Stimulated activated CD4-positive, alpha-beta T cell treated with anti-CD3 and anti-CD28 coated beads, TNF-alpha, amount 100 ng/mL, for 1 hour (primary cell): ENCODE measurements at regions not wholly inside any gene's neighbourhood (a gene's known extent, or its start where the extent isn't known, plus 50 kb on each side); places are given as distances from the start of the nearest gene placed in this dataset.
"Not testable (repeated sequence)": the region's sequence is repeated elsewhere in the genome, so short reads cannot be mapped to it uniquely, and the experiment has no call there.

ENCODE experiments used
- DNase-seq, 3 donors: peaks; one replicate each; pipeline ENCODE4 v3.0.0-alpha.2; 2020; ENCODE audit warnings: low read depth in 3 of 3, low spot score in 1 of 3

DNA sequence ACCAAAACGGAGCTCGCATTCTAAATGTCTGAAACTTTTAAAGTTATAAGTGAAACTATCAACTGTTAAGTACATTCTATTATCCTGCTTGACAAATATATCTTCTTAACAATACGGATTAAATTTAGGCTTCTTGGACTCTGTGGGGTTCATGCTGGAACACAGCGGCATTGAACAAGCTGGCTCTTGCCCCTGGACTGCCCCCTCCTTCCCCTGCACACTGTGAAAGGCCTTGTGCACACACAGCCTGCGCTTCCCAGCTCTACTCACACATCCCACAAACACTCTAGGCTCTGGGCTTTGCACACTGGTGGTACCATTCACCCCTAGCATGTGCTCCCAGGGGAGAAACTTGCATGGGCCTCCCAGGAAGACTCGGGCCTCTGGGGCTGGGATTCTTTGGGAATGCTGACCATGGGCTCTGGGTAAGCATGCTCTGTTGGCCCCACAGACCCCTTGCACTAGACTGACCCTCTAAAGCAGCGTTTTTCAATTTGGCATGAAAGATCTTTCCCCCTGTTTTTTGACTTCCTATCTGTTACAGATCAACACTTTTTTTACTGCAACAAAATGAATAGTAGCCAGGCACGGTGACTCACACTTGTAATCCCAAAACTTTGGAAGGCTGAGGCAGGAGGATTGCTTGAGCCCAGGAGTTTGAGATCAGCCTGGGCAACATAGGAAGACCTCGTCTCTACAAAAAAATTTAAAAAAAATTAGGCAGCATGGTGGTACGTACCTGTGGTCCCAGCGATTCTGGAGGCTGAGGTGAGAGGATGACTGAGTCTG is 96.2 kb upstream of the CPM start:
- DNase-seq, result no peak

GRCh38 chr12:69030321-69030720 is 97.3 kb upstream of the CPM start:
- no peak for DNase-seq

GRCh38 chr12:69036533-69036932 is 103.6 kb upstream of the CPM start:
- no peak for DNase-seq

GRCh38 chr12:69036999-69037398 is 104.0 kb upstream of the CPM start:
- DNase-seq, result no peak

DNA sequence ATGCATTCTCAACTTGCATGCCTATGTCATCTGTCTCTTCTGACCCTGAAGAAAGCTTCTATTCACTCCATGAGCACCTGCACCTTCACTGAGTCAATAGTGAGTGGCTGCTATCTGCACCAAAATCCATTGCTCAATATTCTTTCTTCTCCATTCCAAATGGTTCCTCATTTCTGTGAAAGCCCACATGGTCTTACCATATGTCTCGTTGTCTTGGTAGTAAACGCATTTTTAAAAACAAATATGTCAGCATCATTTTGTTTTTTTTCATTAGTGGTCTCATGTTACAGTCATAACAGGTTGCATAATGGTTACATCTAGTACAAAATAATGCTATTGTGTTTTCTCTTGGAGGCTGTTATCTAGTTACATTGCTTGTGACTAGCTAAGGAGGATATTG is 106.9 kb upstream of the CPM start:
- no peak for DNase-seq

- no peak for DNase-seq
Observed at GRCh38 chr12:69042557-69042956, 109.6 kb upstream of the CPM start.

DNA sequence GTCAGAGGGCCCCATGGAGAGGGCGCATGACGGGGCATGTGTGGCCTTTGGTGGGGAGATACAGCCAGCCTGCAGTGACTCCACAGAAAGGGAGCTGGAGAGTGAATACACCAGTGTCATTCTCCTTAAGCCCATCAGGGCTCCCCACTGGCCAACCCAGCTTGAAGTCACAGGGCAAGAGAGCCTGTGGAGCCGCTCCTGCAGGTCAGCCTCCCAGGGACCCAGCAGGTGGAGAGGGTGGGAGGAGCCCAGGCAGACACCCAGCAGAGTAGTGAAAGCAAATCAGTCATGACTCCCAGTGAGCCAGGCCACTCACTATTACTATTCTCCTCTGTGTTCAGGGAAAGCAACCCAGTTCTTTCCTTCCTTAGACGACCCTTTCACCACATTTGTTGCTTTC is 110.0 kb upstream of the CPM start:
- DNase-seq, result no peak

DNA sequence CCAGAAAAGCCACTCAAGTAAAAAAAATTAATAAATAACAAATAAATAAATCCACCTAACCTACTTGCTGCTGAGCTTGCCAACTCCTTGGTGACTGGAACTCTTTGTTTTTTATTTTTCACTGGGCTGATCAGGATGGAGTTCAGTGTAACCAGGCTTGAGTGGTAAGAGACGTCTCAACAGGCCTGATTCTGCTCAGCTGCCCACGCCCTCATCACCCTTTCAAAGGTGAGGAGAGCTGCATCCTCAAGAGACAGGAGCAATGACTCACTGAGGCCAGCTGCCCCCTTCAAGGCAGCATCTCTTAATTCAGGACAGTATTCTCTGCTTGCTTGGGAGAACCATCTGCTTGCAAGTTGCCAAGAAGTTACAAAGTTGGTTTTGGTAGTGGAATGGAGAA is 111.9 kb upstream of the CPM start:
- no peak for DNase-seq

- DNase-seq, result no peak
Observed at GRCh38 chr12:69045430-69045829, 112.5 kb upstream of the CPM start.

DNA sequence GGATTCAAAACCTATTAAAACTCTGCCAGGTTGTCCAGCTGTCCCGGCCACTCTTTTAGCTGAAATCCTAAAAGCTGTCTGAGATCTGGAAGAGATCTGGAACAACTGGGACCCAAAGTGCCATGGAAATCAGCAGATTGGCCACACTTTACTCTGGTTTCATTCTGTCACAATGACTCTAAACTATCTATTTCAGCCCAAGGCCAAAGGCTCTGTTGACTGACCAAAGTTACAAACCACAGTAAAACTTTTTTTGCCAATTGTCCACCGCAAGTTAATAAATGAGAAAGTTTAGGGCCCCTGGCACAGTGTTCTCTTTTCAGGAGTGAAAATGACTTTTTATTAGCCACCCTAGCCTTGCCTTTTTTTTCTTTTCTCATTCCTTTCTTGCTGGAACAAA is 113.4 kb upstream of the CPM start:
- DNase-seq, result no peak

DNA sequence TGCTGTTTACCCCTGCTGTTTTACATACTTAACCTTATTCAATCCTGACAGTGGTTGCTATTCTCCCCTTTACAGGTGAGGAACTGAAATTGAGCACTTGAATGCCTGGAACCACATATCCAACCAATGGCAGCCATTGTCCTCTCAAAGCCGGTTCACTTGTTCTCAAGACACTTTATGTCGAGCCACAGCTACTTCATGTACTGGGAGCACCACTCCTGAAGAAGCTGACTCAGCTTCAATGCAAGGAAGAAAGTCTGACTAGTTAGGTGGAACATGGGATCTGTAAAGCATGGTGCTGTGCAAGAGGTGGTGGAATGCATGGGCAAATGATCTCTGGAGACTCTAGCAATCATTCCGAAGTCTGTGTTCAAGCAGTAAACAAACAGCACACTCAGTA is 113.9 kb upstream of the CPM start:
- DNase-seq, result no peak

DNA sequence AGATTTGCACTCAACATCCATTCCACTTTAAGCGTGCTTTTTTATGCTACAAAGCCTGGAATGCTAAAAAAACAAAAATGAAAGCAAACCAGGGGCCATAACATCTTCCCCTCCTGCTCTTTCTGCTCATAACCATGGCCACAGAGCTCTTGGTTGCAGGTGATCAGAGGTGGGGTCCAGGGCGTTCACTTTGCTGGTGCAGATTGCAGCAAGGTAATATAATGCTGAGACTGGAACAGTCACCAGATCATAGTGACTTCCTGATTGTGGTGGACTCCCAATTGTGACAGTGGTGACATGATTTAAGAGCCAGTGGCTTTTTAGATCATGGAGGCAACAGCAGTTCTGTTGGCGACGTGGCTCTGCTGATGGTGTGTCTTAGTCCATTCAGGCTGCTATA is 115.0 kb upstream of the CPM start:
- no peak for DNase-seq

DNA sequence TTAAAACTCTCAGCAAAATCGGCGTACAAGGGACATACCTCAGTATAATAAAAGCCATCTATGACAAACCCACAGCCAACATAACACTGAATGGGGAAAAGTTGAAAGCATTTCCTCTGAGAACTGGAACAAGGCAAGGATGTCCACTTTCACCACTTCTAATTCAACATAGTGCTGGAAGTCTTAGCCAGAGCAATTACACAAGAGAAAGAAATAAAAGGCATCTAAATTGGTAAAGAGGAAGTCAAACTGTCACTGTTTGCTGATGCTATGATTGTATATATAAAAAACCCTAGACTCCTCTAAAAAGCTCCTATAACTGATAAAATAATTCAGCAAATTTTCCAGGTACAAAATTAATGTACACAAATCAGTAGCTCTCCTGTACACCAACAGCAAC is 116.9 kb upstream of the CPM start:
- DNase-seq, result not testable (repeated sequence)

DNA sequence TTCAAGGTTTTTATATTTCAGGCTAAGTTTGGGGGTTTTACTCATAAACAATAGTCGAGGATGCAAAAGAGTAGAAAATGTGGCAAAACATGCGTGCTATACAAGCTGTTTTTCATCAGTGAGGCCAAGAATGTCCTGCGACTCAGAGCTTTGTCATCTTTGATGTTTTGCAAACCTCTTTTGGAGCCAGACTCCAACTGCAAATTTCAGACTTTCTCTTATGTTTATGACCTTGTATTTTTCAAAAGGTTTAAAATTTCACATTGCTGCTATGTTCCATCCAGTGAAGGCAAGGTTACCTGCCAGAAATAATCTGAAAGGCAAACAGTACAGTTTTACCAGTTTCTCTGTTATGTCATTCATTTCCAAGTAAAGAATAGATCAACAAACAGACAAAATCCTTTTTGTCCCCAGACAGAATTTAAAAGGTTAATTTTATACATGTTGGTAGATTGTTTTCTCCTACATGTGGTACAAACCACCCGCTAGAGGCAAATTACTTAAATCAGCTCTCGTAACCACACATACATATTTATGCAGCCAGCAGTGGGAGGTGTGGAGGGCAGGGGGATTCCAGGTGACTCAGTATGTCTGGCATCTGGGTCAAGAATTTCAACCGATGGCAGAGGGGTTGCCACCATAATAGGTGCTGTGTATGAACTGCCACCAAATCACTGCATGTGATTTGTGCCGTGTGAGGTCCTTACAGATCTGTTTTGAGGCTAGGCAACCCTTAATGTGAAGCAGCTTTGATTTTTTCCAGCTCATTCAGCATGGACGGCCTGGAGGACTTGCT is 119.8 kb upstream of the CPM start:
- peak in 1 of 3 donors; percentile 15 for DNase-seq

- DNase-seq, result no peak
Observed at GRCh38 chr12:69054343-69055056, 121.5 kb upstream of the CPM start.

GRCh38 chr12:69055280-69055679 is 122.3 kb upstream of the CPM start:
- DNase-seq, result no peak

GRCh38 chr12:69055706-69056105 is 122.7 kb upstream of the CPM start:
- DNase-seq, result no peak

GRCh38 chr12:69056743-69057515 is 124.0 kb upstream of the CPM start:
- DNase-seq, result no peak

- DNase-seq, result no peak
Observed at GRCh38 chr12:69057742-69058141, 124.8 kb upstream of the CPM start.

- DNase-seq, result no peak
Observed at GRCh38 chr12:69059465-69060457, 126.8 kb upstream of the CPM start.
